ENCODE measurements at regions not wholly inside any gene's neighbourhood (a gene's known extent, or its start where the extent isn't known, plus 50 kb on each side); places are given as distances from the start of the nearest gene placed in this dataset.

- no peak overlapping the region for H3K4me3 ChIP-seq
- TF ChIP-seq CTCF (IDR thresholded peaks at IDR 0.05): no peak
- no peak for DNase-seq (ENCODE audit: low spot score)
- no peak overlapping the region for H3K27ac ChIP-seq
Measured at GRCh38 chr2:13030606-13031005, 313.9 kb downstream of the TRIB2 start.

DNA sequence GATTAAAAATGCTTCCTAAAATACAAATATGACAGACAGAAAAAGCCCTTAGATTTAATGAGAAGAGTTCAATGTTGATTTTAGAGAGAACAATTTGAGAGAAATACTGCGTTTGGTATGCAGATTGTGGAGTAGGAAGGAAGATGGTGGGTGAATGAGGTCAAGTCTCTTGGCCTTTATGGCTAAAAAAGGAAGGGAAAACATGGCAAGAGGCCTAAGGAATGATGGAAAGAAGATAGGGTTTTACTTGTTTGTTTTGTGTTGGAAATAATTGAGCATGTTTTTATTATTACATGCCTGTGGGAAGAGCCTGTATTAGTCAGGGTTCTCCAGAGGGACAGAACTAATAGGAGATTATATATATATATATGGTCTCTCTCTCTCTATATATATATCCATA is 318.1 kb downstream of the TRIB2 start:
- Histone ChIP-seq H3K27ac (no peak overlapping the region), H3K4me3 (no peak overlapping the region)
- DNase-seq (ENCODE audit: low spot score): no peak
- no peak for TF ChIP-seq CTCF (IDR thresholded peaks at IDR 0.05)

DNA sequence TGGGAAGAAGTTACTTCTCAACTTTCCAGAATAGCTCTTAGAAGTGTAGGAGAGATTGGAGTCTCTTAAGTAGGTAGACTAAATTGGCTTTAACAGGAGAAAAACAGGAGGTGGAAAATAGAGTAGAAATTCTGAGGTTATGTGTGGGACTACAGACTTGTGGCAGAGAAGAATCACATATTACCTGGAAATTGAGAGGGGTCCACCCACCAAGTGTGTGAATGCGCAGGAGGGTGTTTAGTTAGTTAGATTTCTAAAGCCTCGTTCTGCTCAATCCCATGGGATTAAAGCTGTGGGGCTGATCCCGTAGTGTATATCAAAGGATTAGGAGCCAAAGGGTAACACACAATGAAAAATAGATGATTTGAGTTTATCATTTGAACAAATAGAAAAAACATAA is 319.1 kb downstream of the TRIB2 start:
- no peak for TF ChIP-seq CTCF (IDR thresholded peaks at IDR 0.05)
- Histone ChIP-seq H3K27ac (no peak overlapping the region), H3K4me3 (no peak overlapping the region)
- no peak for DNase-seq (ENCODE audit: low spot score)

- Histone ChIP-seq H3K27ac (no peak overlapping the region), H3K4me3 (no peak overlapping the region)
- TF ChIP-seq CTCF (IDR thresholded peaks at IDR 0.05): no peak
- DNase-seq (ENCODE audit: low spot score): no peak
Measured at GRCh38 chr2:13040043-13040442, 323.3 kb downstream of the TRIB2 start.

DNA sequence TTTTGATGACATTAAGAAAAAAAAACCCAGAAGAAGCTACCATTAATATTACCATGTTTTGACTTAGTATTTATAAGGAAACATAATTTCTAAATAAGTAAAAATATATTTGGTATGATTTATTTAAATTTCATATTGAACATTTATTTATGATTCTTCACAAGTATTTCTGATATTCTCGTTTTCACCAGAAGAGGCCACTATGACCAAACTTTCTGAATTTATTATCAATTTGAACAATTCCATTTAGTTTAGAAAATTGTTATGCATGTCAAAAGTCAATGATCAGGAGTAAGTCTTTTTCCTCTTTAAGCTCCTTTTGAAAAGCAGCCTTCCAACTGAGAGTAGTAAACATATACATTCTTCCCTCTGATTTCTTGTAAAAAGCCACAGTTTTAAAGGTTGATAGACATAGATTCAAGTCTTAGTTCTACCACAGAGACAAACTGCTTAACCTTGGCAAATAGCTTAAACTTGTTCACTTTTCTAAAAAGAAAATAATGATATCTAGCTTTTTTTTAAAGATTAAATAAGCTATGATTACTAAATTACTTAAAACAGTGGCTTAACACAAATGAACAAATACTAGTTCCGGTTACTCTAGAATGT is 329.9 kb downstream of the TRIB2 start:
- no peak overlapping the region for H3K4me3 ChIP-seq
- no peak overlapping the region for H3K27ac ChIP-seq
- TF ChIP-seq CTCF (IDR thresholded peaks at IDR 0.05): no peak
- DNase-seq (ENCODE audit: low spot score): no peak

GRCh38 chr2:13050764-13051163 is 334.0 kb downstream of the TRIB2 start:
- TF ChIP-seq CTCF (IDR thresholded peaks at IDR 0.05): no peak
- DNase-seq (ENCODE audit: low spot score): no peak
- Histone ChIP-seq H3K4me3 (no peak overlapping the region), H3K27ac (no peak overlapping the region)

DNA sequence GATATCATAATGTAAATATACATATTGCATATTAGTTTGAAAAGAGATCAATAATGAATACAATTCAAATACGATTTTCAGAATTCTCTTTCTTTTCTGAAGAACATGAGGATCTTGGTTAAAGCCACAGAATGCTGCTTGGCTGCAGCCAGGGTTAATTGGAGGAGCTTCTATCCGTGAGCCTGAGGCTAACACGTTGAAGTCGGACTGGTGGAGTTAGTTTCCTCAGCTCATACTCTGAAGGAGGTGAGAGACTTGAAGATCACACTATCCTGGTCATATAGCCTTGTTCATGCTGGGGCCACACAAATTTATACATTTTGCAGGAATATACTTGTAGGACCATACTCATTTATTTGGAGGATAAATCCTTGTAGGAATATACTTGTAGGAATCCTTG is 335.8 kb downstream of the TRIB2 start:
- H3K27ac ChIP-seq: no peak overlapping the region
- no peak overlapping the region for H3K4me3 ChIP-seq
- no peak for DNase-seq (ENCODE audit: low spot score)
- no peak for TF ChIP-seq CTCF (IDR thresholded peaks at IDR 0.05)

All from coronary artery (tissue), 2 donors.